GM13976 (cell line): ENCODE measurements at regions not wholly inside any gene's neighbourhood (a gene's known extent, or its start where the extent isn't known, plus 50 kb on each side); places are given as distances from the start of the nearest gene placed in this dataset.

ENCODE experiments used
- DNase-seq: peaks from one replicate; pipeline ENCODE4 v3.0.0; 2012; ENCODE audit warnings: low spot score
- CTCF ChIP-seq: IDR thresholded peaks from 2 replicates; pipeline ENCODE4 v1.5.1; 2012; ENCODE audit warnings: borderline replicate concordance, mild to moderate bottlenecking; ENCODE audit not compliant: insufficient read depth; ENCODE audit errors: extremely low read depth, missing control alignments, control extremely low read depth
- in situ Hi-C: fragments of 300-500 bp; cut with MboI; formaldehyde crosslinking; loops from one replicate; pipeline ENCODE4 v1.12.0; 2022; ENCODE audit warnings: low sequenced_read_pairs, mixed read lengths, inconsistent platforms; ENCODE audit not compliant: unreplicated experiment

GRCh38 chr4:1488831-1489638 lies 82.8 kb upstream of the NKX1-1 start:
- TF ChIP-seq CTCF = no peak
- DNase-seq = no peak
- in situ Hi-C loops = no loop called here

- in situ Hi-C loops = no loop called here
- no peak for DNase-seq
- no peak for TF ChIP-seq CTCF
These were observed 82.1 kb upstream of the NKX1-1 start for GRCh38 chr4:1488357-1488756.

- DNase-seq = no peak
- in situ Hi-C loops = no loop called here
- no peak for TF ChIP-seq CTCF
These were observed 81.5 kb upstream of the NKX1-1 start for GRCh38 chr4:1487761-1488160.

- in situ Hi-C loops = no loop called here
- TF ChIP-seq CTCF = no peak
- DNase-seq = no peak
These were observed 80.9 kb upstream of the NKX1-1 start for GRCh38 chr4:1487106-1487505.

GRCh38 chr4:1485280-1485679 lies 79.0 kb upstream of the NKX1-1 start:
- TF ChIP-seq CTCF = no peak
- no peak for DNase-seq
- in situ Hi-C loops = no loop called here

- no peak for DNase-seq
- in situ Hi-C loops = no loop called here
These were observed 74.5 kb upstream of the NKX1-1 start for GRCh38 chr4:1480720-1481119.

More at GRCh38 chr4:1480720-1481119, 74.5 kb upstream of the NKX1-1 start:
- no peak for TF ChIP-seq CTCF
